Retina (tissue), 1 donor: ENCODE measurements at regions not wholly inside any gene's neighbourhood (a gene's known extent, or its start where the extent isn't known, plus 50 kb on each side); places are given as distances from the start of the nearest gene placed in this dataset.
"Not testable (repeated sequence)": the region's sequence is repeated elsewhere in the genome, so short reads cannot be mapped to it uniquely, and the experiment has no call there.

Experiments
- DNase-seq: peaks from one replicate; pipeline ENCODE4 v3.0.0-alpha.2; 2016

- no peak for DNase-seq
These were observed 408.7 kb downstream of the REEP3 start for GRCh38 chr10:63929831-63930467.

GRCh38 chr10:63930584-63930983 lies 409.4 kb downstream of the REEP3 start:
- DNase-seq = no peak

GRCh38 chr10:63935705-63936104 lies 414.5 kb downstream of the REEP3 start:
- DNase-seq = no peak

- no peak for DNase-seq
These were observed 419.2 kb downstream of the REEP3 start for GRCh38 chr10:63940277-63940922.

GRCh38 chr10:63964406-63964805 lies 443.2 kb downstream of the REEP3 start:
- DNase-seq = no peak

- no peak for DNase-seq
These were observed 444.6 kb downstream of the REEP3 start for GRCh38 chr10:63965846-63966245.

GRCh38 chr10:63972949-63973827 lies 452.0 kb downstream of the REEP3 start:
- DNase-seq = no peak

GRCh38 chr10:63976538-63976937 lies 455.3 kb downstream of the REEP3 start:
- peak; percentile 38 for DNase-seq

GRCh38 chr10:63977329-63977923 lies 456.2 kb downstream of the REEP3 start:
- peak; percentile 54 for DNase-seq

- not testable (repeated sequence) for DNase-seq
These were observed 459.7 kb downstream of the REEP3 start for GRCh38 chr10:63980870-63981269.

GRCh38 chr10:63984061-63984460 lies 462.9 kb downstream of the REEP3 start:
- not testable (repeated sequence) for DNase-seq

GRCh38 chr10:63986536-63986935 lies 465.3 kb downstream of the REEP3 start:
- DNase-seq = no peak

GRCh38 chr10:63987212-63987611 lies 466.0 kb downstream of the REEP3 start:
- DNase-seq = no peak

GRCh38 chr10:63994371-63994770 lies 473.2 kb downstream of the REEP3 start:
- no peak for DNase-seq

GRCh38 chr10:64007157-64007556 lies 486.0 kb downstream of the REEP3 start:
- DNase-seq = no peak

GRCh38 chr10:64010711-64011110 lies 489.5 kb downstream of the REEP3 start:
- no peak for DNase-seq

GRCh38 chr10:64011912-64012714 lies 490.9 kb downstream of the REEP3 start:
- peak; percentile 57 for DNase-seq

GRCh38 chr10:64014281-64014680 lies 493.1 kb downstream of the REEP3 start:
- DNase-seq = no peak

GRCh38 chr10:64023926-64024470 lies 502.8 kb downstream of the REEP3 start:
- DNase-seq = peak; percentile 59

- no peak for DNase-seq
These were observed 512.5 kb downstream of the REEP3 start for GRCh38 chr10:64033711-64034110.

- DNase-seq = no peak
These were observed 515.2 kb downstream of the REEP3 start for GRCh38 chr10:64036321-64036930.
